NCI-H2227 (cell line): ENCODE measurements at regions not wholly inside any gene's neighbourhood (a gene's known extent, or its start where the extent isn't known, plus 50 kb on each side); places are given as distances from the start of the nearest gene placed in this dataset.

Source experiments
- DNase-seq: peaks from one replicate; lab custom pipeline; 2025; ENCODE audit not compliant: unreplicated experiment; lab: John Stamatoyannopoulos, UW

DNA sequence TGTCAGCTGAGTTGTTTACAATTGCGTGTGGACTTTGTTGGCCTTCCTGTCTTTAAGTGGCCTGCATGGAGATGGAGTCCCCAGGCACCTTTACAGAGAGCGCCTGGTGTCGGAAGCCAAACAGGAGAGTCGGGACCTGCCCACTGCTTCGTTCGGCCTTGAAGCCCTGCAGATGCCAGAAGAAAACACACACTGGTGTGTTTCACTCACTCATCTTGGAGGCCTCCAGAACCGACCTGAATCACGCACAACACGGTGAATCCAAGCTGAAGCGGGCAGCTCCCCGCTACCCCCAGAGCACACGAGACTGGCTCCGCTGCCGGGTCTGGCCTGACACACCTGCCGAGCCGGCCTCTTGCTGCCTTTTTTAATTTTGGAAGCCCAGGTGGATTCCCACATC lies 419.4 kb upstream of the IRX4 start:
- no peak for DNase-seq

DNA sequence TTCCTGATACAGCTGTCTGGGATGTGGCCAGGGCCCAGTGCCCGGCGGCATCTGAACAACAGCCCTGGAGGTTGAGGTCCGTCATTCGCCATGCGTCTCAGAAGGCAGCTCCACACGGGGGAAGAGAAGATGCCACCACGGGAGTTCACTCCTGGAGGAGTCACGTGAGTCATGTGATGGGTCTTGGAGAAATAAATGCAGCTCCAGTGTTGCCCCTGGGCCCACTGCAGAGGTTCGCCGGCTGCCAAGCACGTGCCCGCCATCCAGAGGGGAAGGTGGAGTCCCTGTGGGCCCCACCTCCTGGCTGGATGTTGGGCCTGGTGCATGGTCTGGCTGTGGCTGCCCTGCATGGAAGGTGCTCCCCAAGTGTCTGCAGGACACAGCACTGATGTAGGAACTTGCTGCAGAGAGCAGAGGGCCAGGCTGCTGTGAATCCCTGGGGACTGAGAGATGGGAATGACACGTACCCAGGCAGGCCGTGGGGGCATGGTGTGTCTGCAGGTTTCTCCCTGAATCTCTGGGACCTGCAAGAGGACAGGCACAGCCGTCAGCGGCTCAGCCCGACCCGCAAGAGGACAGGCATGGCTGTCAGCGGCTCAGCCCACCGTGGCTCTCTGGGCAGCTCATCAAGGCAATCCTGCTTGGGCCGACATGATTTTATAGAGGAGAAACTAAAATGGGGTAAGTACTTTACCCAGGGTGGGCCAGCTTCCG lies 418.3 kb upstream of the IRX4 start:
- DNase-seq, result no peak

DNA sequence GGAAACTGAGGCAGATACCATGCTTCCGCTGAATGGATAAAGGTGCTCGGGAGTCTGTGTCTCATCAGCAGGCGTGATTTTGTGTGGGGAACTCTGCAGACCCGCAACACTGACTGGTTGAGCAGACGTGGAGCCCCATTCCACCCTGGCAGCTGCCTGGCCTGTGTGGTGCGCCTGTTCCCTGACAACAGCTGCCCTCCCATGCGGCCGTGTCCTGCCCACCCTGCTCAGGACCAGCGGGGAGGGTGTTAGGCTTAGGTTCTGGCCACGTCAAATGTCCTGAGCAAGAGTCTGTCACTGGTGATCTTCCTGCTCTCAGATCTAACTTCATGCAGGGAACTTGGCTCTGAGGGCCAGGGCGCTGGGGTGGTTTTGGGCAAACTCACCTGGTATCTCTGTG lies 417.7 kb upstream of the IRX4 start:
- no peak for DNase-seq

DNA sequence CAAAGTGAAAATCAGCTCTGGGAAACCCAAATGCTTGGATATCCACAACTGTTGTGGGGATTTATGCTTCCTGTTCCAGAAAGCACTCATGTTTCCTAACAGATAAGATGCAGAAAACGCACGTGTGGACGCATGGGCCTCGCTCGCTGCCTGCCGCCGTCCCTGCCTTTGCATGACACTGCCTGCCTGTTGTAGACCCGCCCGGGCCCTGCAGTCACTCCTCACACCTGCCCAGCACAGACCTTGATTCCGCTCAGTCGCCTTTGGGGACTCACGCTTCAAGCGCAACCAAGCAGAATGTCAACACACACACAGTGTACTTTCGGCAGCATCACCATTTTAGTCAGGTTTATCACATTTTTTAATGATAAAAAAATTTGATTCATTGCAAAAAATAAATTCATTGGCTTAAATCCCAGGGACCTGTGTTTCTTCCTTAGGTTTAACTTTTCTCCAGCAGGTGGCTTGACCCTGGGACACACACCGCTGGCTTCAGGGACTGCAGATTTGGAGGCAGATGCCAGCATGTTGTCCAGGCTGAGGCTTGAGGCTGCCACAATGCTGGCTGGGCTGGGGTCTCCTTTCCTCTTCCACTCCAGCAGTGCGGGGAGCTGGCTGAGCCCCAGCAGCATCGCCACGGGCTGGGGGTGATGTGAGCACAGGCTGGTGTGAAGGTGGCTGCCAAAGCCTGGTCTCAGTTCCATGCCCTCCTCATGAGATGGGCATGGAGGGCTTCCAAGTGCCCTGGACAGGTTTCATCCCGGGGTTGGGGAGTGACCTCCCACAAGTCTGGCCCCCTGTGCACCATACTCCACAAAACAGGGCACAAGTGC lies 416.9 kb upstream of the IRX4 start:
- no peak for DNase-seq

DNA sequence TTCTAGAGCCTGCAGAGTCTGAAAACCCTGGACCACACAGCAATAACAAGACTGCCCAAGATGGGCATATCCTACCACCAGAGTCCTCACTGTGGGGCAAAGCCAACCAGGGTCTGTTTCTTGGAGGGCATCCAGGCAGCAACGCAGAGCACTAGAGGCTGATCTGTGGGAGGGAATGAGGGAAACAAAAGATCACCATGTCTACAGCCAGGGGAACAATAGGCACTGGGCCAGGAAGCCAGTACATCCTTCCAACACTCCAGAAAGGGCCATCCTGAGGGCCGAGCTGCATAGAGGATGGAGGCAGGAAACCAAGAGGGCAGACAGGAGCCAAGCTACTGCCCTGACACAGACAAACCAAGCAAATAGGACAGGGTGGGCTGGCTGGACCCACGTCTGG lies 416.1 kb upstream of the IRX4 start:
- no peak for DNase-seq

DNA sequence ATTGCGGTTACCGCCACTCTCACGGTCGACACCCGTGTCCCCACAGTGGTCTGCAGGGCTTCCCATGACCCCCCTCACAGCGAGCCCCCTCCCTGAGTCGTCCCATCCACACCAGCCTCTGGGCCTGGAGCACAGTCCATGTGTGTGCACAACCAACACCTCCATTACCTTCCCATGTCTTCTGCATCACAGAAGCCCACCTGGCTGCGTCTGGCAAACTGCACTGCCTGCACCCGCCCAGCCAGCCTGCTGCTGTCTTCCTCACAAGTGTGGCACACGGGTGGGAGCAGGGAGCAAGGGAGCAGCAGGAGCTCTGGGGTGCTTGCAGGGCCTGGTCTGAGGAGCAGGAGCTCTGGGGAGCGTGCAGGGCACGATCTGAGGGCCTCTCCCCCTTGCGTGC lies 415.3 kb upstream of the IRX4 start:
- no peak for DNase-seq

DNA sequence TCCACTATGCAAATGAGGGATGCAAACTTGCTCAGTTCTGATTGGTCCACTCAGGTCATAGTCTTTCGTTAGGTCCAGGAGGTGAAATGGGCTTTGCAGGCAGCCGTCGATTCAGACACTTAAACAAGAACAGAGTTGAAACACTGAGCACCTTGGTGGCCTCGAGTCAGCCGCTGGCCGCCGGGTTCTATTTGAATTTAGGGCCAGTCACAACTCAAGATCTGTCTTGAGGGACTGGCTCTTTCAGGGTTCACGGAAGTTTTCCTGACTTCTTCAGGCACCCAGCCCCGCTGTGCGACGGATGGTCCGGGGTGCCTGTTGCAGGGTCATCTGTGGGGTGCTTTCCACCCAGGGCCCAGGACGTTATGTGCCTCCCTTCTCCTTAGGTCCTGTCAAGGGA lies 412.8 kb upstream of the IRX4 start:
- no peak for DNase-seq

DNA sequence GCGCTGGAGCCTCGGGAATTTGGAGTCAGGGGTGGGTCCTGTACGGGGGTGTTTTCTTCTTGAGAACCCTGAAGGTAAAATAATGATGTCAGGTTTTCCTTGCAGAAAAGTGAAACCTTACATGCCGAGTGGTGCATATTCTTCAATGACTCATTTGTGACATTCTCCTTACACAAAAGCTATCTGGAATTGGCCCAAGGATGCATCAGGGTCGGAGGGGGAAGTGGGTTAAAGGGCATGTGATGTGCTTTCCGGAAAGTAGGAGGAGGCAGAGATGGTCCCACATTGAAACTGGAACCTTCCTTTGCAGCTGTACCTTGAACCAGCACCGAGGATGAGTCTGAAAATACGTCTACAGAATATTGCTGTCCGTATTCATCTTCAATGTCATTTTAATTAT lies 411.2 kb upstream of the IRX4 start:
- DNase-seq, result no peak

DNA sequence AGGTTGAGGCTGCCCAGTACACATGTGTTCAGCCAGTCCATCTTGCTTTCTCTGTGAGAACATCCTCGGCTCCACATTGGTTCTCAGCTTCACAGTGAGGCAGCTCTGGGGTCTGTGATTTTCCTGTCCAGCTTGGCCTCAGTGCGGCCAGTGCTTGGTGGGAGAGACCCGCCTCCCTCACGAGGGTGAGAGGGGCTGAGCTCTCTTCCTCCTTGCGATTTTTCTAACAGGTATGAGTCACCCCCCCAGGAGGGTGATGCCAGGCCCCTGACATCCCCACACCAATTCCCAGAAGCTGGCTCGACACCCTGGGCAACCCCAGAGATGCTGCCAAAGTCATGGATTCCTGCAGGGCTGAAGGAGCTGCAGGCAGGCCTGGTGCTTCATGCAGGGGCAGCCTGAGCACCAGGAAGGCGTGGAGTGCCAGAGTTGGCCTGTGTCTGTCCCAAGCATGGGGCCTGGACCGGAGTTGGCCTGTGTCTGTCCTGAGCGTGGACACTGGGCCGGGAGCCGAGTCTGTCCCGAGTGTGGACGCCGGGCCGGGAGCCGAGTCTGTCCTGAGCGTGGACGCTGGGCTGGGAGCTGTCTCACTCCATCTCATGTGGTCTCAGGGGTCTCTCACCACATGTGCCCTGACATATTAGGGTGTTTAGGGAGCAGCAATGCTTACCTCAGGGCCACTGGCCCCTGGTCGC lies 408.6 kb upstream of the IRX4 start:
- no peak for DNase-seq

DNA sequence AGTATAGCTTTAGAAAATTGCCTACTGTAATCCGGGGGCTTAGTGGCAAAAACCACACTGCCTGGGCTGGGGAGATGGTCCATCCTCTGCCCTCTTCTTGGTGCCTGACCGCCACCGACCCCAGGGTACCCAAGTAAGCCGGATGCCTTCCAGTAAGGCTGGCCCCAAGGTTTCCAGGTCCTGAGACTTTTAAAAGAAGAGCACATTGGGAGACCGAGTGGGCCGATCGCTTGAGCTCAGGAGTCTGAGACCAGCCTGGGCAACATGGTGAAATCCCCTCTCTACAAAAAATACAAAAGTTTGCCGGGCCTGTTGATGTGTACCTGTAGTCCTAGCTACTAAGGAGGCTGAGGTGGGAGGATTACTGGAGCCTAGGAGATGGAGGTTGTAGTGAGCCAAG lies 406.7 kb upstream of the IRX4 start:
- no peak for DNase-seq

DNA sequence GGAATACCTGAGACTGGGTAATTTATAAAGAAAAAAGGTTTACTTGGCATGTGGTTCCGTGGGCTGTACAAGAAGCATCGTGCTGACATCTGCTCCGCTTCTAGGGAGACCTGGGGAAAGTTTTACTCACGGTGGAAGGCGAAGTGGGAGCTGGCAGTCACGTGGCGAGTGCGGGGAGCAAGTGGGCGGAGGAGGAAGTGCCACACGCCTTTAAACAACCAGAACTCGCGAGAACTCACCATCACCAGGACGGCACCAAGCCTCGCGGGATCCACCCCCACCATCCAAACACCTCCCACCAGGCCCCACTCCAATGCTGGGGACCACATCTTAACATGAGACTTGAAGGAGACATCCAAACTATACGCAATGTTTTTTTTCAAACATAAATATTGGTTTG lies 406.2 kb upstream of the IRX4 start:
- no peak for DNase-seq

DNA sequence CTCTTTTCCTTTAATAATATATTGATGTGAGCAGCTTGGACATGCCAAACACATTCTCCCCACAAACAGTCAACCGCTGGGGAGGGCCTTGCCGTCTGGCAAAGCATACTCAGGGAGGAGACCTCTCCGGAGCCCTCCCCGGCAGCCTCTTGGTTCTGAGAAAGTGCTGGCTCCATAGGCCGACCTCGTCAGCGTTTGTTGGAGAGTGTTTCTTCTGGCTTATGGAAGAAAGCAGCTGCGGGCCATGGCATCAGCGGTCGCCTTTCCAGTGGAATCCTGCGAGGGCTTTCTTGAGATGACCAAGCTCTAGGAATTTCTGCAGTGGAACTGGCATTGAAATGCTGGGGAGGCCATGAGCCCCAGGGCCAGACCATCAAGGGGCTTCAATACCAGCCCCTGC lies 405.7 kb upstream of the IRX4 start:
- no peak for DNase-seq

DNA sequence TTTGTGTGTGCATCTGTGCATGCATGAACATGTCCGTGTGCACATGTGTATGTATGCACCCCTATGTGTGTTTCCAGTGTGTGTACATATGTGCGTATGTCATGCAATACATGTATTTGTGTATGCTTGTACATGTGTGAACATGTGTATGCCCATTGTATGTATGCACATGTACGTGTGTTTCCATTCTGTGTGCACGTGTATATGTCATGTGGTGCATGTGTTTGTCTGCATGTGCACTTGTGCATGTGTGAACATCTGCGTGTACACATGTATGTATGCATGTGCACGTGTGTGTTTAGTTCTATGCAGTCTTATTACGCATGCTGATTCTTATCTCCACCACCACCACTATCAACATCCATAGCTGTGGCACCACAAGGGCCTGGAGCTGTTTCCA lies 403.5 kb upstream of the IRX4 start:
- DNase-seq, result no peak

DNA sequence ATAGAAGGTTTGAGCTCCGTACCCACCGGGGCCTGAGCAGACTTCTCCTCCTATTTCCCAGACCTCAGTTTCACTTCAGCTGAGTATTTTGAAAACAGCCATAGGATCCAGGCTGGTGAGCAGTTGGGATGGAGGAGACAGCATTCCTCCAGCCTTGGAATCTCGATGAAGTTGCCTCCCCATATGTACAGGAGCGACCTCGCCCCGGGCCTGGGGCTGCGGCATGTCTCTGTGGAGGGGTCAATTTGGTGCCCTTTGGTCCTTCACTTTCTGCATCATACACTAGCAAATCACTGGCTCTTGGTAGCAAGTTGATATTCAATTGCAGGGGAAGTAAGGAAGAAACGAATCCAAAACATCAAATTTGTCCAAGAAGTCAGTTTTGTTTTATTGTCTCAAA lies 402.0 kb upstream of the IRX4 start:
- no peak for DNase-seq

DNA sequence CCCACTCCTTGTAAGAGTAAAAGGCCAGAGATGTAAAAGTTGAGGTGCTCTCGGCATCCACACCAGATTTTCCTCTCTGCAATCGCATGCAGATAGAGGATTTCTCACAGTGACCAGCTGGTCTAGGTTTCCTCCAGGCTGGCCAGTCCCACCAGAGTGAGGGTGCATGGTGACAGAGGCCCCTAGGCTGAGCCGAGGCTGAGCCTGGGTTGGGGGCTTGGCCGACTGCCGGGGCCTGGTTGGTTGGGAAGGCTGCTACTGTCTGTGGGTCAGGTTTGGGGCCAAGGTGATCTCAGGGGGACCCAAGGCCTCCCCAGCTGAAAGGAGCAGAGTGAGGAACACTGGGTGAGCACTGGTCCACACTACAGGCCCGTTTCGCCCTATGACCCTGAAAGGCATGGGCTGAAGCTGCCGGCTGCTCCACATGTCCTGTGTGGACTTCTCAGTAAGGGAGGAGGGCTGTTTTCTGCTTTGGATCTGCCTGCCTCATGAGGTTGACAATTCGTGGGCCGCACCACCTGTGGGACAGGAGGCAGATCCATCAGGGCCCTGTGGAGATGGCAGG lies 400.8 kb upstream of the IRX4 start:
- DNase-seq, result no peak

DNA sequence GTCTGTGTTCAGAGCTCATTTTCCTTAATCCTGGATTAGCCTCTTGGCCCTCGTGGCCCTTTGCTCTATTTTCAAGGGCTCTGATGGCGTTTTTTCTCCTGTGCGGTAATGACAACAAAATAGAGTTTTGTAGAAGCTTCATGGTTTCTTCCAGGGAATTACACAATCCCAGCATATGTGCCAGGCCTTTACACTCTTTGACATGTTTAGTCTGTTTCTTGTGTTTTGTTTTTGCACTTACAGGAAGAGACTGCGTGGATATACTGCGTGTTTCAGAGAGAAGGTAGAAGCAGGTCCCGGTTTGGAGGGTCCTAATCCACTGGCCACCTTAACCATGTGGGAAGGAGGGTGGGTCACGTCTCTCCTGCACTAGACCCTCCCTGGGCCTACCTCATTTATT lies 400.2 kb upstream of the IRX4 start:
- no peak for DNase-seq

DNA sequence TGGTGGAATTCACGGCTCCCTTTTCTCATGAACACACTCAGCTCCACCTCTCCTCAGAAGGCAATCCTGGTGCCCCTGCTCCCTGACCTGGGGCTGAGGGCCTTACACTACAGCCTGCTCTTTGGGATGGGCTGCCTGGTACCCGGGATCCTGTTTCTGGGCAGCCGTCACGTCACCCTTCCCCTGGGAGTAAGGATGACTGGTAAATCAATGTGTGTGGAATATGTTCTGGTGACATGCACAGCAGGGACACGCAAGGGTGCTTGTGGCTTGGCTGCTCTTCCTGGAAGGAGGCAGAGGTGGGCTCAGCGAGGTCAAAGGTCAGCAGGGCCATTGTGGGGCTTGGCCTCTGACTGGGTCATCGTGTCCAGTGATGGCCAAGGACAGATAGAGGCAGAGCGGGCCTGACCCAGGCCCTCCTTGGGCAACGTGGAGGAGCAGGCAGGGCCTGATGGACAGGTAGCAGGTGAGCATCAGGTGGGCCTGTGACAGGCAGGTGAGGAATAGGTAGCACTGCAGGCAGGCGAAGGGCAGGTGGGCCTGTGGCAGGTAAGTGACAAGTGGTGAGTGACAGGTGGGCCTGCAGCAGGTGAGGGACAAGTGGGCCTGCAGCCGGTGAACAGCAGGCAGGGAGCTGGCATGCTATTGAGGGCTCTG lies 399.4 kb upstream of the IRX4 start:
- DNase-seq, result no peak

DNA sequence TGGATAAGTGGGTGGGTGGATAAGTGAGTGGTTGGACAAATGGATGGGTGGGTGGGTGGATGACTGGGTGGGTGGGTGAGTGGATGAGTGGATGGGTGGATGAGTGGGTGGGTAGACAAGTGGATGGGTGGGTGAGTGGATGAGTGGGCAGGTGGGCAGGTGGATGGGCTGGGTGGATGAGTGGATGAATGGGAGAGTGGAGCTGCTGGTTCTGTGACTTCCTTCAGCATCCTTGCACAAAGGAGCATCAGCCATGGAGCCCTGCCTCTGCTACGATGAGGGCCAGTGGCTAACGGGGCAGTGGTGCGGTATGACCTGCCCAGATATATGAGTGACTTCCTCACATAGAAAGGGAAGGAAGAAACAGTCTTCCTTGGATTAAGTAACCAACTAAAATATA lies 398.7 kb upstream of the IRX4 start:
- no peak for DNase-seq

DNA sequence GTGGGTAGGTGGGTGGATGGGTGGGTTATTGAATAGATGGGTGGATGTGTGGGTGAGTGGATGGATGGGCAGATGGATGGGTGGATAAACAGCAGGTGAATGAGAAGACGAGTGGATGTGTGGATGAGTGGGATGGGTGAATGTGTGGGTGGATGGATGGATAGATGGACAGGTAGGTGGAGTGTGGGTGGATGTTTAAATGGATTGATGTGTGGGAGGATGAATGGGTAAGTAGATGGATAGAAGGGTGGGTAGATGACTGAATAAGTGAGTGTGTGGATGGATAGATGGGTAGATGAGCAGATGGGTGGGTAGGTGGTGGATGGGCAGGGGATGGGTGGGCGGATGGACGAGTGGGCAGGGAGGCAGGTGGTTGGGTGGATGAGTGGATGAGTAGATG lies 397.6 kb upstream of the IRX4 start:
- no peak for DNase-seq

DNA sequence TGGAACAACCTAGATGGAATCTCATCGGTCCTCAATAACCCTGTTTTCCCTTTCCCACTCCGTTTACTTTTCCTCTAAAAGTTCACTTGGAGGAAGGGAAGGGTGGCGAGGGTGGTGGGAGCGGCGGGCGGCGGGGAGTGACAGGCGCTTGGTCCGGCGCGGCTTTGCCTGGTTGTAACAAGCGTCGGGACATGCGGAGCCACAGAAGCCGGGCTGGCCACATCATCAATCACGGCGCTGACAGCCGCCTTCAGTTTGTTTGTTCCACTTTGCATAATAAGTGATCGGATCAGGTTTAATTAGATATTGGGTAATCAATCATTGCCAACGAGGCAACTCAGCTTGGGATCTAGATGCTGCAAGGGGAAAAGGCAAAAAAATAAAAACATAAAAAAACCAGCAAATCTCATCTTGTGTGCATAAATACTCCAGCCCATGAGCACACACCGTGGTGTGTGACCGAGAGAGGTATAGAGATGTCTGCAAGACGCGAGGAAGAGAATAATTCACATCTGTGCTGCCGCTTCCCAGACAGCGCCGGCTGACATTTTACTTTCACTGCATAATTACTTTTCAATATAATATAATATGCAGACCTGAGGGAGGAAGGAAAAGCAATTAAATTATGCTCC lies 396.2 kb upstream of the IRX4 start:
- DNase-seq, result no peak

DNA sequence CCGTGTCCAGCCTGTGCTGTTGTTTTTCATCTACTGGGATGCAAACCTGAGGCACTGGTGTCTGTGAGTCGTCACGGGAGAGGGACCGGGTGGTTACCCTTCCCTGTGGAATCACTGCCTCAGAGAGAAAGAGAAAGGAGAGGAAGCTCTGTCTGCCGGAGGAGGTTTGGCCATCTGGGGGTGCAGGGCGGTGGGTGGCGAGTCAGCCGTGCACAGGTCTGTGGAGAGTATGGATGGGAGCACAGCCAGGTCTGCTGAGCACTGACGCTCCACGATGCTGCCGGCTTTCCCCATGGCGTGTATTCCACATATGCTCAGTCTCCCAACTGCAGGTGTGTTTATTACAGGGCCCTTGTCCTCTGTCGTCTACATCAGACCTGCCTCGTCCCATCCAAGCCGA lies 395.2 kb upstream of the IRX4 start:
- DNase-seq, result no peak
